Stimulated activated CD4-positive, alpha-beta T cell treated with anti-CD3 and anti-CD28 coated beads, Interleukin-15, amount 100 ng/mL, for 24 hours (primary cell): ENCODE measurements at regions not wholly inside any gene's neighbourhood (a gene's known extent, or its start where the extent isn't known, plus 50 kb on each side); places are given as distances from the start of the nearest gene placed in this dataset.

Experiments
- DNase-seq: peaks from one replicate; pipeline ENCODE4 v3.0.0-alpha.2; 2020

GRCh38 chr3:43958005-43958770 lies 267.4 kb downstream of the ABHD5 start:
- DNase-seq: no peak

GRCh38 chr3:43958973-43959372 lies 268.2 kb downstream of the ABHD5 start:
- DNase-seq: no peak

GRCh38 chr3:43959498-43960447 lies 269.0 kb downstream of the ABHD5 start:
- no peak for DNase-seq

GRCh38 chr3:43960448-43960840 lies 269.7 kb downstream of the ABHD5 start:
- DNase-seq: no peak

- DNase-seq: no peak
These were observed 271.3 kb downstream of the ABHD5 start for GRCh38 chr3:43962043-43962442.

- no peak for DNase-seq
These were observed 272.5 kb downstream of the ABHD5 start for GRCh38 chr3:43963208-43963607.

- no peak for DNase-seq
These were observed 273.9 kb downstream of the ABHD5 start for GRCh38 chr3:43964640-43965039.

- no peak for DNase-seq
These were observed 274.9 kb downstream of the ABHD5 start for GRCh38 chr3:43965656-43966055.

GRCh38 chr3:43966126-43966525 lies 275.4 kb downstream of the ABHD5 start:
- DNase-seq: no peak

GRCh38 chr3:43966530-43966929 lies 275.2 kb upstream of the TOPAZ1 start:
- DNase-seq: no peak

- DNase-seq: no peak
These were observed 273.2 kb upstream of the TOPAZ1 start for GRCh38 chr3:43968465-43968864.

GRCh38 chr3:43969944-43970343 lies 271.7 kb upstream of the TOPAZ1 start:
- DNase-seq: no peak

GRCh38 chr3:43970351-43970750 lies 271.3 kb upstream of the TOPAZ1 start:
- DNase-seq: no peak

- DNase-seq: no peak
These were observed 270.8 kb upstream of the TOPAZ1 start for GRCh38 chr3:43970920-43971319.

GRCh38 chr3:43971486-43971885 lies 270.2 kb upstream of the TOPAZ1 start:
- no peak for DNase-seq

- no peak for DNase-seq
These were observed 263.0 kb upstream of the TOPAZ1 start for GRCh38 chr3:43978708-43979107.

- no peak for DNase-seq
These were observed 262.0 kb upstream of the TOPAZ1 start for GRCh38 chr3:43979645-43980044.

GRCh38 chr3:43994657-43995546 lies 246.8 kb upstream of the TOPAZ1 start:
- peak; percentile 56 for DNase-seq

GRCh38 chr3:43995547-43996378 lies 245.9 kb upstream of the TOPAZ1 start:
- peak; percentile 34 for DNase-seq

- DNase-seq: peak; percentile 42
These were observed 245.0 kb upstream of the TOPAZ1 start for GRCh38 chr3:43996379-43997301.

GRCh38 chr3:43997316-43997715 lies 244.4 kb upstream of the TOPAZ1 start:
- no peak for DNase-seq
